GM12892 (cell line): ENCODE measurements at regions not wholly inside any gene's neighbourhood (a gene's known extent, or its start where the extent isn't known, plus 50 kb on each side); places are given as distances from the start of the nearest gene placed in this dataset.

Experiments used
- DNase-seq: peaks from one replicate; pipeline ENCODE4 v3.0.0; 2011; ENCODE audit not compliant: insufficient read length
- FAIRE-seq: peaks from 2 replicates; lab custom pipeline; 2011; peaks lifted over from hg19 to GRCh38; lab: Jason Lieb, UNC
- POLR2A ChIP-seq: IDR thresholded peaks from 2 replicates; pipeline ENCODE4 v1.6.1; 2011; ENCODE audit warnings: low read depth, low read length, control low read depth
- POLR2AphosphoS5 ChIP-seq: IDR thresholded peaks from 2 replicates; pipeline ENCODE4 v1.6.1; 2011; ENCODE audit warnings: low read depth, low read length, control low read depth
- TAF1 ChIP-seq: IDR thresholded peaks from 2 replicates; pipeline ENCODE4 v1.6.1; 2011; ENCODE audit warnings: low read depth, mild to moderate bottlenecking, control low read depth, low read length, borderline replicate concordance

GRCh38 chr6:163790266-163790840, 375.8 kb downstream of the QKI start:
- TF ChIP-seq POLR2A: no peak
- TF ChIP-seq POLR2AphosphoS5: no peak
- no peak for TF ChIP-seq TAF1
- DNase-seq (no peak), FAIRE-seq (no peak)

- no peak for TF ChIP-seq POLR2A
- TF ChIP-seq POLR2AphosphoS5: no peak
- no peak for TF ChIP-seq TAF1
- FAIRE-seq (no peak), DNase-seq (no peak)
Measured at GRCh38 chr6:163789199-163789810, 374.8 kb downstream of the QKI start.

GRCh38 chr6:163786995-163787671, 372.6 kb downstream of the QKI start:
- TF ChIP-seq POLR2A (no peak), POLR2AphosphoS5 (no peak), TAF1 (no peak)
- DNase-seq: no peak
- no peak for FAIRE-seq

GRCh38 chr6:163782436-163783003, 368.0 kb downstream of the QKI start:
- no peak for TF ChIP-seq POLR2A
- no peak for TF ChIP-seq TAF1
- no peak for TF ChIP-seq POLR2AphosphoS5
- peak; percentile 12 for DNase-seq
- peak; percentile 58 for FAIRE-seq

GRCh38 chr6:163780994-163781393, 366.5 kb downstream of the QKI start:
- TF ChIP-seq TAF1 (no peak), POLR2A (no peak), POLR2AphosphoS5 (no peak)
- FAIRE-seq (no peak), DNase-seq (no peak)

- FAIRE-seq: no peak
- no peak for TF ChIP-seq POLR2AphosphoS5
- TF ChIP-seq TAF1: no peak
- no peak for TF ChIP-seq POLR2A
- DNase-seq: no peak
Measured at GRCh38 chr6:163779727-163780284, 365.3 kb downstream of the QKI start.

GRCh38 chr6:163777716-163778115, 363.2 kb downstream of the QKI start:
- DNase-seq (no peak), FAIRE-seq (no peak)
- TF ChIP-seq POLR2AphosphoS5 (no peak), TAF1 (no peak), POLR2A (no peak)

- no peak for TF ChIP-seq POLR2AphosphoS5
- TF ChIP-seq TAF1: no peak
- no peak for TF ChIP-seq POLR2A
- DNase-seq (no peak), FAIRE-seq (no peak)
Measured at GRCh38 chr6:163776906-163777686, 362.6 kb downstream of the QKI start.

- DNase-seq: no peak
- no peak for FAIRE-seq
- TF ChIP-seq POLR2AphosphoS5 (no peak), POLR2A (no peak), TAF1 (no peak)
Measured at GRCh38 chr6:163776196-163776905, 361.8 kb downstream of the QKI start.

GRCh38 chr6:163775313-163775712, 360.8 kb downstream of the QKI start:
- TF ChIP-seq TAF1: no peak
- no peak for TF ChIP-seq POLR2A
- no peak for TF ChIP-seq POLR2AphosphoS5
- DNase-seq: no peak
- FAIRE-seq: no peak
